Heart left ventricle (tissue), 13 donors: ENCODE measurements at regions not wholly inside any gene's neighbourhood (a gene's known extent, or its start where the extent isn't known, plus 50 kb on each side); places are given as distances from the start of the nearest gene placed in this dataset.

Experiments
- CTCF ChIP-seq, 12 donors: fragments of 200-600 bp; sonication (generic) in 4 of 12; IDR thresholded peaks; one replicate each; pipeline versions ENCODE4 v1.5.0 to v1.8.0; 2018 to 2022; ENCODE audit warnings: antibody characterized with exemption in 12 of 12, mild to moderate bottlenecking in 5 of 12
- POLR2A ChIP-seq, 2 donors: fragments of 450-650 bp; IDR thresholded peaks; one replicate each; pipeline ENCODE4 v1.6.1; 2017; ENCODE audit warnings: antibody characterized with exemption in 2 of 2, mild to moderate bottlenecking in 2 of 2, moderate library complexity in 2 of 2
- donor health status: ischemic (EF 13 %, LVEDD 7.1; RV severe dilation, severe dysfunction).
- donor health status: DM: no; HTN: yes; CAD: no.
- donor health status: DM: no; HTN: no; CAD: no.
- donor health status: ischemic (EF 25% LVEDD 6.9; RV normal size, moderate dysfunction).
- donor health status: ischemic (EF 25% LVEDD 5.7; RV mildly dilated, moderate dysfunction).
- donor health status: ischemic (EF 35%, LVEDD 5.7; RV mildly dilated, moderate dysfunction).
- donor health status: nonischemic (EF 11% LVEDD 7.7; RV severe dilation, severe dysfunction).
- donor health status: DM: yes; HTN: yes; CAD: no.
- donor health status: PGD.
- donor health status: ischemic (EF 29% LVEDD 5.4; RV normal size, mild dysfunction).
- donor health status: nonischemic (EF 23%, LVEDD 6.1; RV moderate dilation, normal function).

GRCh38 chr4:15365641-15366040 is 62.2 kb upstream of the C1QTNF7 start:
- TF ChIP-seq CTCF (IDR thresholded peaks at IDR 0.05) (no peak), POLR2A (IDR thresholded peaks at IDR 0.05) (no peak)
